Fibroblast of skin of abdomen (primary cell): ENCODE measurements at regions not wholly inside any gene's neighbourhood (a gene's known extent, or its start where the extent isn't known, plus 50 kb on each side); places are given as distances from the start of the nearest gene placed in this dataset.
A peak's percentile ranks its signal among the peaks of the same experiment; 100 is the strongest.
"Not testable (repeated sequence)": the region's sequence is repeated elsewhere in the genome, so short reads cannot be mapped to it uniquely, and the experiment has no call there.

Experiments
- DNase-seq: peaks from one replicate; pipeline ENCODE4 v3.0.0-alpha.2; 2013

- peak; percentile 17 for DNase-seq
Observed at GRCh38 chr13:37995092-37995491, 125.5 kb upstream of the TRPC4 start.

GRCh38 chr13:37986811-37987210 lies 117.2 kb upstream of the TRPC4 start:
- DNase-seq, result no peak

- DNase-seq, result no peak
Observed at GRCh38 chr13:37985281-37985680, 115.7 kb upstream of the TRPC4 start.

- DNase-seq, result no peak
Observed at GRCh38 chr13:37984357-37984756, 114.8 kb upstream of the TRPC4 start.

GRCh38 chr13:37981932-37982331 lies 112.4 kb upstream of the TRPC4 start:
- DNase-seq, result no peak

GRCh38 chr13:37978680-37979079 lies 109.1 kb upstream of the TRPC4 start:
- DNase-seq, result no peak

- no peak for DNase-seq
Observed at GRCh38 chr13:37968555-37968954, 99.0 kb upstream of the TRPC4 start.

- no peak for DNase-seq
Observed at GRCh38 chr13:37966266-37966665, 96.7 kb upstream of the TRPC4 start.

GRCh38 chr13:37960427-37960826 lies 90.9 kb upstream of the TRPC4 start:
- no peak for DNase-seq

- no peak for DNase-seq
Observed at GRCh38 chr13:37959284-37959683, 89.7 kb upstream of the TRPC4 start.

GRCh38 chr13:37956536-37956935 lies 87.0 kb upstream of the TRPC4 start:
- no peak for DNase-seq

- DNase-seq, result not testable (repeated sequence)
Observed at GRCh38 chr13:37954597-37954996, 85.0 kb upstream of the TRPC4 start.

- no peak for DNase-seq
Observed at GRCh38 chr13:37954191-37954590, 84.6 kb upstream of the TRPC4 start.

- DNase-seq, result no peak
Observed at GRCh38 chr13:37953696-37954095, 84.1 kb upstream of the TRPC4 start.

- DNase-seq, result no peak
Observed at GRCh38 chr13:37950016-37950415, 80.4 kb upstream of the TRPC4 start.

- DNase-seq, result no peak
Observed at GRCh38 chr13:37947419-37948140, 78.0 kb upstream of the TRPC4 start.

- DNase-seq, result no peak
Observed at GRCh38 chr13:37945651-37946575, 76.3 kb upstream of the TRPC4 start.

- DNase-seq, result no peak
Observed at GRCh38 chr13:37944869-37945442, 75.4 kb upstream of the TRPC4 start.

GRCh38 chr13:37944081-37944868 lies 74.7 kb upstream of the TRPC4 start:
- no peak for DNase-seq

GRCh38 chr13:37942929-37943328 lies 73.4 kb upstream of the TRPC4 start:
- DNase-seq, result no peak

GRCh38 chr13:37934339-37935191 lies 65.0 kb upstream of the TRPC4 start:
- DNase-seq, result no peak

GRCh38 chr13:37929308-37929707 lies 59.7 kb upstream of the TRPC4 start:
- DNase-seq, result no peak
